Neural progenitor cell (in vitro differentiated cells): ENCODE measurements at regions not wholly inside any gene's neighbourhood (a gene's known extent, or its start where the extent isn't known, plus 50 kb on each side); places are given as distances from the start of the nearest gene placed in this dataset.

ENCODE experiments used
- EZH2 ChIP-seq: fragments of 200-600 bp; sonication (generic); IDR thresholded peaks from 2 replicates; pipeline ENCODE4 v1.6.1; 2017; ENCODE audit warnings: antibody characterized with exemption, mild to moderate bottlenecking, moderate library complexity
- TF ChIP-seq, protein P1 (sequence below): fragments of 200-600 bp; sonication (generic); IDR thresholded peaks from 2 replicates; pipeline ENCODE4 v1.5.1; 2017; ENCODE audit warnings: antibody characterized with exemption, mild to moderate bottlenecking

DNA sequence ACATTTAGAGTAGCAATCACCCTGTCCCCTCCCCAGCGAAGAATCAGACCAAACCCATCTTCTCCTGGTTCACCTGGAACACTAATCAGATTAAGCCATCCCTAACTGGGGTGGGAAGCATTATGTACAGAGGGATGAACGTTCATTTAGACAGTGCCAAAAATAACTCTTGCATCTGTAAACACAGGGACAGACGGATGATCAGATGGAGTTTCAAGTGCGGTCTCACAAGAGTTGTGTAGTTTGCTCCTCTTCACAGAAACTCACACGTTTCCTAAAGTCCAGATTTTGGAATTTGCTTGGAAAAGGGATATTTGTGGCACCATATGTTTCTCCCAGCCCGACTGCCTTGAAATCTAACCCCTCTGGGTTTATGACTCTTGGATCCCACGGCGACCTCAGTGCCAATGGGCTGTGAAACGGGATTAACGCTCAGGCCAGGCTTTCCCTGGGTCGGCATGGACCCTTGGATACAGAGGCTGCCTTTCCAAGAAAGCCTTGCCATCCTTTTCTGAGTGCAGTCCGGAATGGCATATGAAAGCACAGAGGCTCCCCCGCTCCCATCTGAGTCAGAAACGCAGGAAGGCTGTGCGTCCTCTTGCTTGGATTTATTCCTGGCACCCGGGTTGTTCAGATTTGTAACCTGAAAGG lies 293.2 kb upstream of the HABP2 start:
- TF ChIP-seq EZH2, result no peak
- TF ChIP-seq, protein P1, sequence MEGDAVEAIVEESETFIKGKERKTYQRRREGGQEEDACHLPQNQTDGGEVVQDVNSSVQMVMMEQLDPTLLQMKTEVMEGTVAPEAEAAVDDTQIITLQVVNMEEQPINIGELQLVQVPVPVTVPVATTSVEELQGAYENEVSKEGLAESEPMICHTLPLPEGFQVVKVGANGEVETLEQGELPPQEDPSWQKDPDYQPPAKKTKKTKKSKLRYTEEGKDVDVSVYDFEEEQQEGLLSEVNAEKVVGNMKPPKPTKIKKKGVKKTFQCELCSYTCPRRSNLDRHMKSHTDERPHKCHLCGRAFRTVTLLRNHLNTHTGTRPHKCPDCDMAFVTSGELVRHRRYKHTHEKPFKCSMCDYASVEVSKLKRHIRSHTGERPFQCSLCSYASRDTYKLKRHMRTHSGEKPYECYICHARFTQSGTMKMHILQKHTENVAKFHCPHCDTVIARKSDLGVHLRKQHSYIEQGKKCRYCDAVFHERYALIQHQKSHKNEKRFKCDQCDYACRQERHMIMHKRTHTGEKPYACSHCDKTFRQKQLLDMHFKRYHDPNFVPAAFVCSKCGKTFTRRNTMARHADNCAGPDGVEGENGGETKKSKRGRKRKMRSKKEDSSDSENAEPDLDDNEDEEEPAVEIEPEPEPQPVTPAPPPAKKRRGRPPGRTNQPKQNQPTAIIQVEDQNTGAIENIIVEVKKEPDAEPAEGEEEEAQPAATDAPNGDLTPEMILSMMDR, result no peak
